Activated CD4-positive, alpha-beta T cell treated with anti-CD3 and anti-CD28 coated beads, Interleukin-2, Interleukin-4, amounts not matched to agents 100 ng/mL and 50 ng/mL, durations not matched to agents 16 hours and 8 hours (primary cell): ENCODE measurements at regions not wholly inside any gene's neighbourhood (a gene's known extent, or its start where the extent isn't known, plus 50 kb on each side); places are given as distances from the start of the nearest gene placed in this dataset.

Experiments
- DNase-seq: peaks from one replicate; pipeline ENCODE4 v3.0.0-alpha.2; 2020; ENCODE audit warnings: low spot score

GRCh38 chr10:44198096-44198779 lies 186.7 kb downstream of the CXCL12 start:
- no peak for DNase-seq

GRCh38 chr10:44197646-44198045 lies 187.3 kb downstream of the CXCL12 start:
- DNase-seq, result no peak

GRCh38 chr10:44196336-44196735 lies 188.6 kb downstream of the CXCL12 start:
- no peak for DNase-seq

GRCh38 chr10:44196008-44196320 lies 188.9 kb downstream of the CXCL12 start:
- no peak for DNase-seq

DNA sequence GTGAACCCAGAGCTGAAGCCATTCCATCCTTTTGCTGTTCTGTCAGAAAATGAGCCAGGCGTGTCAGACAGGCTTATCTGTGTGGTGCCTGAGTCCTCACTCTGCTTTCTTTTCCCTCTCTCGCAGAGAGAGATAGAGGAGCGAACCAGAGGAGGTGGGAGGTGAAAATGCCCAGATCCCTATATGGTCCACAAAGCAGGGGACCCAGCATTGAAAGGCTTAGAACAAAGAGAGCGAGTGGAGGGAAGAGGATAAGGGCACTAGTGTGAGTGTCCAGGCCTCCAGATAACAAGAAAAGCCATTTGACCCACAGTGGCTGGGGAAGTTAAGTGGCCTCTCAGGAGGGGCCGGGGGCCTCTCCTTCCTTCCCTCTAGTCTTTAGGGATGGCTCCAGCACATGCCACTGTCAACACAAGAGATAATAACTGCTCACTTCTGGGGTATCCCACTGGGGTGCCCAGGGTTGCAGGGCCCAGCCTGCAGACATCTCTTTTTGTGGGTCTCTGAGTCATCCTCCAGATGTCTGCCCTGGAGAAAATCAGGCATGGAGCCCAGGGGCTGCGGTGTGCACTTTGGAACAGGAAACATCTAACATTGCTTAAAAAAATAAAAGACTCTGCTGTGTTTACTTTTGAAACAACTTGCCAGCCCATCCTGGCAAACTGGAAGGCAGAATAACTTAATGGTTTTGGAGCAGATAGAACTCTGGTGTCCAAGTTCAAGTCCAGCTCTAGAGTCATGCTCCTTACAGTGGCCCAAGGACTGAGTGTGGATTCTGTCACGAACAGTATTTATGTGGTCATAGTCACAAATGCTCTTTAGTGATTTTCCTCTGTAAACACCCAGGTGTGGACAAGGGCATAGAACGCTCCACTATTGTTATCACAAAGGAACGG lies 189.5 kb downstream of the CXCL12 start:
- DNase-seq, result no peak

GRCh38 chr10:44194435-44194834 lies 190.5 kb downstream of the CXCL12 start:
- no peak for DNase-seq

DNA sequence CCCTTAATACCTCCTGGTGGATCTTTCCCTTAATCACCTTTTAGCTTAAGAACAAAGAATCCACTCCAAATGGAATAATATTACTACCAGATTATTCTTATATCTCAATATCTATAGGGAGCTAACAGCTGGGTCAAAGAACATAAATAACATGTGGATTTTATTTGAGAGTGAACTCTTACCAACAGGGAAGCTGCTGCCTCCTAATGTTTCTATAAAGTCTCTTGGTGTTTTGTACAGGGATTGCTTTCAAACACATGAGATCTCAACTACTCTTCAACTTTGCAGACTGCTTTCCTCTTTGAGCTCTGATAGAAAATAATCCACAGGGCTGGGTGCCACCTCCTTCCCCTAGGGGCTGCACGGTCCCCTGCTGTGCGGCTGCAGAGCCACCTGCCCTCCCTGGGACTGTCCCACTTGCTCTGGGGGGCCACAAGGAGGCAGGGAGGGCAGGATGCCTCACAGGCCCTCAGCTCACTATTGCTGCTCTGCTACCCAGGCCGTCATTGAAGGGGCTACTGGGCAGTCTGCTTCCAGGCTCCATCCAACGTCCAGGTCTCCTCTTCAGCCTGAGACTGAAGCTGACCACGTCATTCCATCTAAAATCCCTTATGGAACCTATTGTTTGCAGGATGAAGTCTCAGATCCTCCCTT lies 191.2 kb downstream of the CXCL12 start:
- DNase-seq, result no peak

DNA sequence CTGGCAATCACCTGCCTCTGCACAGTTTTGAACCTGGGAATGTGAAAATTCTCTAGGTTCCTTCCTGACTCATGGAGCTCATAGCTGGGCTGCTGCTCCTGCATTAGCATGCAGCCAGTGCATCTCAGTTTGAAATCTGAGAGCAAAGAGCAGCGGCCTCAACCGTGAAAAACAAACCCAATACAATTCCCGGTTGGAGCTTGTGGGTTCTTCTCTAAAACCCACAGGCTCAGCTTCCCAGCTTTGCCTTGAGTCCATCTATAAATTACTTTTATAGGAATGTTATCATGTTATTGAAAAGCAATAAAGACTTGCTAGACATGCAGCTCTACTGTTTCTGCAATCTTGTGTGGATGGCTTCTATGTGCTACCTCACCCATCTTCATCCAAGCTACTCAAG lies 191.7 kb downstream of the CXCL12 start:
- no peak for DNase-seq

DNA sequence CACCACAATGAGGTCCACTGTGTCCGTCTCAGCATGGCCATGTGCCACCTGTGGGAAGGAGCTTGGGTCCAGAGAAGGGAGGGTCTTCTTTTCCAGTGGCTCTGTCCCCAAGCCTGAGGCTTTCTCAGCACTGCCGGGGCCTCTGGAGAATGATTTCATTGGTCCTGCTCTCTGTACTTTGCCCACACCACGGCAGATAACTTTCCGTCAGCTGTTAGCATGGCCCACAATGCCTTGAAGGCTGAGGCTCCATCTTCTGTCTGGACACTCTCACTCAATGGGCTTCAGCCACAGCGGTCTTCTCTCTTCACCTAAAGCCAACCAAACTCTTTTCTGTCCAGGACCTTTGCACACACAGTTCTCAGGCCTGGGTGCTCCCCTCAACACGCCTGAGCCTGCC lies 192.5 kb downstream of the CXCL12 start:
- no peak for DNase-seq

- no peak for DNase-seq
These were observed 194.4 kb downstream of the CXCL12 start for GRCh38 chr10:44190541-44190940.

- DNase-seq, result no peak
These were observed 198.1 kb downstream of the CXCL12 start for GRCh38 chr10:44186821-44187220.

DNA sequence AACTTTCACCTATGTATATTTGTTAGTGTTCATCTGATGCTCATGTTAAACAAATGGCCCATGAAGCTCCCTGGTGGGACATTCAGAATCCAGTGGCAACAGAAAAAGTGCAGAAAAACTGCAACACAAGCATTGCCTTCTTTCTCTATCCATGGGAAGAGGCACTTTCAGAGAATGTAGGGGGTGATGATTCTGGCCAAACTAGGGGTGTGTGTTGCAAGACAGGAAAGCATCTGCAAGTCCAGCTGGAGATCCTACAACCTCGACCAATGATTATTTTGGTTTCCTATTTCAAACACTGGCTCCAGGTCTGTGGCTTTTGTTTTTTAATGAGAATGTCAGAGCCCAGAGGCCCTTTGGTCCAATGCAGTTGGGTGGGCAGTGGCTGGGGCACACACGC lies 198.7 kb downstream of the CXCL12 start:
- DNase-seq, result no peak

DNA sequence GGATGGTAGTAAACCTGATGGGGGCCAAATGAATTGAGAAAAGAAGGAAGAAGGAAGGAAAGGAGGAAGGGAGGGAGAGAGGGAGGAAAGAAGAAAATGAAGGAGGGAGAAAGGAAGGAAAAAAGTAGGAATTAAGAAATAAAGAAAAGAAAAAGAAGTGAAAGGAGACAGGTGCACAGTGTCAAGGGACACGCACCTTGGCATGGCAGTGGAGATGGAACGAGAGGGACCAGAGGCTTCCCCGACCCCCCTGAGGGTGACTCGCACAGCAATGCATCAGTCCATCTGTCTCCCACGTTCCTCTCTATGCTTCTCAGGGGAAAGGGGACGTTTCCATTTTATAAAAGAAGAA lies 199.6 kb downstream of the CXCL12 start:
- DNase-seq, result no peak

DNA sequence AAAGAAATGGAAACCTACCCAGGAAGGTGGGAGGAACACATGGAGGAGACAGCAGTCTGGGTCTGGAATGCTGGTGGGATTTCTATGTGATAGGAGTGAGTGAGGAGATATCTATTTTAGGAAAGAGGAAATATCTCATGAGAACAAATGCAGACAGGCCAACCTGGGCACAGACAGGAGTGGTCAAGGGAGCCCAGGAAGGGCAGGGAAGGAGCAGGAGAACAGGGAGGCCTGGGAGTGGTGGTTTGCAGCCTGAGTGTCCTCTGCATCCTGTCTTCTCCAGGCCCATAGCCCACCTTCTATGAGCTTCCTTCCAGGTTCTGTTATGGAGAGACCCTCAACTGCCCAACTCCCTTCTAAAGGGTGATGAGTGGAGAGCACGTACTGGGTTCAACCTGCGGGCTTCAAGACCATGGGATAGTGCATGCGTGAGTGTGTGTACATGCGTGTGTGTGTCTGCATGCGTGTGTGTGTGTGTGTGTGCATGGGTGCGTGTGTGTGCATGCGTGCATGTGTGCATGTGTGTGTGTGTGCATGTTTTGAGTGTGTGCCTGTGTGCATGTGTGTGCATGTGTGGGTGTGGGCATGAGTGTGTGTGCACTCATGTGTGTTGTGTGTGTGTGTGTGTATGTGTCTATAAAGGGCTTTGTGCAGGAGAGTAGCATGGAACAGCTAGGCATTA lies 200.1 kb downstream of the CXCL12 start:
- DNase-seq, result no peak

DNA sequence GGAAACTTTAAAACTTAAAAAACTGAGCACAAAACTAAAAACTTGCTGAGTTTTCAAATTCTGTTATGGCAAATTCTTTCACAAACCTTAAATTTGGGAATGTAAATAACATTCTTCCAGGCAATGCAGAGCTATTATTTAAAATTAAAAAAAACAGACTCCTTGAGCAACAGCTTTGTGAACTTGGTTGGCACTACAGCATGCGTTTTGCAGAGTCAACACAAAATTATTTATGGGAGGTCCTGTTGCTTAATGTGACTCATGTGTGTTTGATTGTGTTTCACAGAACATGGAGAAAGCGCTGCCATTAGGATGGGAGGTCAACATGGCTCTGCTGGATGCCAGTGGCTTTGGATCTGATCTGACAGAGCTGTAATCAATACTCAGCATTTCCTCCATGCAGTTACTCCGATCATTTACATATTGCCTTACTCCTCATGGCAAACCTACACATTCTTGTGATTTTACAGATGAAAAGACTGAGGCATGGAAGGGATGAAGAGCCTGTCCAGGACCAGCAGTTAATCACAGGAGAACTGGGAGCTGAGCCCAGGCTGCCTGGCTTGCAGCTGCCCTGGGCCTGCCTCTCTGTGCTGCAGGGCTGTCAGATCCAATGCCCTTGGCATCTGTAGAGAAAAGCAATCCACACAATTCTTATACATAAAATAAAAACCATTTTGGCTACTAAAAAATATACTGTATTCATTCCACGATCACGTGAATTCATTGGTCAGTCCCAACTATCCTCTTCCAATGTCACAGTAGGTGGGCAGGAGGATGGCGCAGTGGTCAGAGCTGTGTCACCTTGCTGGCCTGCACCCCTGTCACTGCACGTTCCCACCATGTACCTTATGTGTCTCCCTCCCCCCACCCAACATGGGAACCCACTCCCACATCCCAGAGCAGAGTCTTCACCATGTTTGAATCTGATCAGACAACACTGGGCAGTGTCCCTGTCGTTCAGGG lies 200.9 kb downstream of the CXCL12 start:
- DNase-seq, result no peak

GRCh38 chr10:44182909-44183308 lies 202.0 kb downstream of the CXCL12 start:
- DNase-seq, result no peak

DNA sequence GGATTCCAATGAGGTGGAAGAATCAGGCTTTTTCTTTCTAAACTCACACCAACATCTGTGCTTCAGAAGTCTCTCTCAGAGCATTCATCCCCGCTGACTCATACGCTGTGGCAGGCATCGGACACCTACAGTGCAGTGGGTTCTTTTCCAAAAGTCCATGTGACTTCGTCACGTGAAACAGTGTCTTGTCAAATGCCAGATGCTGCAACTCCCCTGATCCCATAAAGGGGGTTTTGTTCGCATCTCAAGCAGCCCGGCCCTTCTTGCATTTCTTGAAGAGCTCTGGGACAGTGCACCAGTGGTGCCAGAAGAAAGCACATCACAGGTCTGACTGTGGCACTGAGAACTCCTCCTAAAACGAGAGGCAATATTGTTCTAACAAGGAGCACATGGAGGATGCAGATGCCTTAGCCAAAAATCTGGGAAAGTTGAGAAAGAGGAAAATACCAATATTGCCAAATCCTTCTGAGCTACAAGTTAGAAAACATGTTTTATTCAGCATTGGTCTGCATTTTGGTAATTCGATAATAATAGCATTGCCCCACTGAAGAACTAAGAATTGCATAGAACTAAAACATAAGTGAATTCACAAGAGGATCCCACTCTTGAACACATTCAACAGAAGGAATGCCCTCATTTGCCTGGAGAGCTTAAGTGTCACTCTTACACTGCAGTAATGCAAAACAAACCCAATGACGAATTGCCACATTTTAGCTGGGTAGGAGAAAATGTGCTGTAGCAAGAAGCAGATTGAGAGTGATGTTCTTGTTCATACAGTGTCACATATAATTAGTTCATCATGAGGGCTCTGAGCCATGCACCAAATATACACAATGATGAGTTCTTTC lies 204.4 kb downstream of the CXCL12 start:
- DNase-seq, result no peak

DNA sequence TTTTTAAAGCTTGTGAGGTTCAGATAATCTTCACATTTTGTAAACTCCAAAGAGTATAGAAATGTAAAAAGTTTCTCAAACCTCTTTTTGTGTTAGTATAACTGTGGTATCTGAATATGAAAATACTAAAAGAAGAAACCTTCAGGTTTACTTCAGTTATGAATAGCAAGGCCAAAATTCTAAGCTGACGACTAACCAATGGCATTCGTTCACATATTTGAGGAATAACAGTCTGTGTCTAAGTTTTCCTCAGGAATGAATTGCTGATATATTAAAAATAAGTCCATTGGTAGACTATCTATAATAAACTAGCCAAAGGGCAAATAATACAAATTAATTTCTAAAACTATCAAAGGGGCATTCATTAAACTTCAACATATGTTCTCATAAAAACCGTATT lies 206.0 kb downstream of the CXCL12 start:
- no peak for DNase-seq

GRCh38 chr10:44178281-44178680 lies 206.6 kb downstream of the CXCL12 start:
- no peak for DNase-seq

- no peak for DNase-seq
These were observed 207.3 kb downstream of the CXCL12 start for GRCh38 chr10:44177610-44178009.

GRCh38 chr10:44176311-44176710 lies 208.6 kb downstream of the CXCL12 start:
- DNase-seq, result no peak
